Retinal pigment epithelial cell (primary cell): ENCODE measurements at regions not wholly inside any gene's neighbourhood (a gene's known extent, or its start where the extent isn't known, plus 50 kb on each side); places are given as distances from the start of the nearest gene placed in this dataset.
"Not testable (repeated sequence)": the region's sequence is repeated elsewhere in the genome, so short reads cannot be mapped to it uniquely, and the experiment has no call there.

ENCODE experiments used
- DNase-seq: peaks from one replicate; pipeline ENCODE4 v3.0.0-alpha.2; 2010; ENCODE audit warnings: low read depth
- H3K4me3 ChIP-seq: 2 replicates; pipeline ENCODE4 v1.5.1; 2011; ENCODE audit warnings: mild to moderate bottlenecking, low read length, control low read depth, moderate library complexity
- TF ChIP-seq, protein P1 (sequence below): conservative IDR thresholded peaks from 2 replicates; pipeline ENCODE4 v1.5.1; 2011; ENCODE audit warnings: low read depth, low read length, control low read depth, inconsistent platforms

DNA sequence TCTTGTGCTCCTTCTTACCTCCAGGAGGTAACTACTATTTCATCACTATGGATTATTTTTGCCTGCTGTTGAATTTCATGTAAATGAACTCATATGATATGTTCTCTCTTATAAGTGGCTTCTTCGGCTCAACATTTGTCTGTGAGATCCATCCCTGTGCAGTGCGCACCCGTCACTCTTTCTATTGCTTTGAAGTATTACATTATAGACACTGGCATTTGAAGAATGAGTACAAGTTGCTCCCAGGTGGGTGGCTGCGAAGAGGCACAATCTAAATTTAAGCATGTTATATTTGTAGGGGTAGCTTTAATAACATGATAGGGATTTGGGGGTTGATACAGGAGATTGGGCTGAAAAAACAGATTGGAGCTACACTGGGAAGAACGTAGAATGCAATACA lies 809.7 kb downstream of the CCSER2 start:
- TF ChIP-seq, protein P1, sequence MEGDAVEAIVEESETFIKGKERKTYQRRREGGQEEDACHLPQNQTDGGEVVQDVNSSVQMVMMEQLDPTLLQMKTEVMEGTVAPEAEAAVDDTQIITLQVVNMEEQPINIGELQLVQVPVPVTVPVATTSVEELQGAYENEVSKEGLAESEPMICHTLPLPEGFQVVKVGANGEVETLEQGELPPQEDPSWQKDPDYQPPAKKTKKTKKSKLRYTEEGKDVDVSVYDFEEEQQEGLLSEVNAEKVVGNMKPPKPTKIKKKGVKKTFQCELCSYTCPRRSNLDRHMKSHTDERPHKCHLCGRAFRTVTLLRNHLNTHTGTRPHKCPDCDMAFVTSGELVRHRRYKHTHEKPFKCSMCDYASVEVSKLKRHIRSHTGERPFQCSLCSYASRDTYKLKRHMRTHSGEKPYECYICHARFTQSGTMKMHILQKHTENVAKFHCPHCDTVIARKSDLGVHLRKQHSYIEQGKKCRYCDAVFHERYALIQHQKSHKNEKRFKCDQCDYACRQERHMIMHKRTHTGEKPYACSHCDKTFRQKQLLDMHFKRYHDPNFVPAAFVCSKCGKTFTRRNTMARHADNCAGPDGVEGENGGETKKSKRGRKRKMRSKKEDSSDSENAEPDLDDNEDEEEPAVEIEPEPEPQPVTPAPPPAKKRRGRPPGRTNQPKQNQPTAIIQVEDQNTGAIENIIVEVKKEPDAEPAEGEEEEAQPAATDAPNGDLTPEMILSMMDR: no peak
- H3K4me3 ChIP-seq: no peak overlapping the region
- no peak for DNase-seq

DNA sequence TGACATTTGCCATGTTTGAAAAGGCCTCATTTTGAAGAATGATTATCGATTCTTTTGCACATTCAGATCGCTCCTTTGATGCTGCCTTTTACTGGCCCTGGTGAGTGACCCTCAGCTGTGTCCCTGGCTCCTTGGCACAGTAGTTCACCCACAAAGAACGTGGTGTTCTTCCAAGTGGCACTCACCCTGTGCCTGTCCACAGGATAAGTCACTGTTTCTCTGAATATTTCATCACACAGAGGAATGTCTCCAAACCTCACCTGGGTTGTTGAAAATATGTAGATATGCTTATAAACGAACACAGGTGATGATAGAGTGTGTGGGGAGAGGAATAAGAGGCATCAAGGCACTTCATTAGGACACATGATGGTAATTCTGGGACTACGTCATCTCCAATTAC lies 810.7 kb downstream of the CCSER2 start:
- DNase-seq: no peak
- TF ChIP-seq, protein P1: no peak
- no peak overlapping the region for H3K4me3 ChIP-seq

DNA sequence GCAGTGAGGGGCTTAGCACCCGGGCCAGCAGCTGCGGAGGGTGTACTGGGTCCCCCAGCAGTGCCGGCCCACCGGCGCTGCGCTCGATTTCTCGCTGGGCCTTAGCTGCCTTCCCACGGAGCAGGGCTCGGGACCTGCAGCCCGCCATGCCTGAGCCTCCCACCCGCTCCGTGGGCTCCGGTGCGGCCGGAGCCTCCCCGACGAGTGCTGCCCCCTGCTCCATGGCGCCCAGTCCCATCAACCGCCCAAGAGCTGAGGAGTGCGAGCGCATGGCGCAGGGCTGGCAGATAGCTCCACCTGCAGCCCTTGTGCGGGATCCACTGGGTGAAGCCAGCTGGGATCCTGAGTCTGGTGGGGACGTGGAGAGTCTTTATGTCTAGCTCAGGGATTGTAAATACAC lies 813.1 kb downstream of the CCSER2 start:
- H3K4me3 ChIP-seq: not testable (repeated sequence)

DNA sequence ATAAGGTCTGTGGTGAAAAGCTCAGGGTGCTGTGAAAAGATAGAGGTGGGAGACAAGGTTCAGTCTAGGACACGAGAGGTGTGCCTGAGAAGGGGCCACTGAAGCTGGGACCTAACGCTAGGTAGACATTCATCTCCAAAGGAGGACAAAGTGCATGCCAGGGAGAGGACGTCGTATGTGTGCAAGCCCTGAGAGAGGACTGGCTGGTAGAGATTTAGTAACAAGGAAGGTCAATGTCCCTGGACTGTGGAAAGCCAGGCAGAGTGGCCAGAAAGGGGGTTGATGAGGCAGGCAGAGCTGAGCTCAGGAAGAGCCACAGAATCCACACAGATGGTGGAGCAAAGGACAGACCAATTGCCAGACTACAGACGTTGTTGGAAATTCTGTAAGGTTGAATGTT lies 817.6 kb downstream of the CCSER2 start:
- no peak overlapping the region for H3K4me3 ChIP-seq
- TF ChIP-seq, protein P1: no peak
- DNase-seq: no peak

More for the DNA sequence above, 813.1 kb downstream of the CCSER2 start:
- not testable (repeated sequence) for DNase-seq

DNA sequence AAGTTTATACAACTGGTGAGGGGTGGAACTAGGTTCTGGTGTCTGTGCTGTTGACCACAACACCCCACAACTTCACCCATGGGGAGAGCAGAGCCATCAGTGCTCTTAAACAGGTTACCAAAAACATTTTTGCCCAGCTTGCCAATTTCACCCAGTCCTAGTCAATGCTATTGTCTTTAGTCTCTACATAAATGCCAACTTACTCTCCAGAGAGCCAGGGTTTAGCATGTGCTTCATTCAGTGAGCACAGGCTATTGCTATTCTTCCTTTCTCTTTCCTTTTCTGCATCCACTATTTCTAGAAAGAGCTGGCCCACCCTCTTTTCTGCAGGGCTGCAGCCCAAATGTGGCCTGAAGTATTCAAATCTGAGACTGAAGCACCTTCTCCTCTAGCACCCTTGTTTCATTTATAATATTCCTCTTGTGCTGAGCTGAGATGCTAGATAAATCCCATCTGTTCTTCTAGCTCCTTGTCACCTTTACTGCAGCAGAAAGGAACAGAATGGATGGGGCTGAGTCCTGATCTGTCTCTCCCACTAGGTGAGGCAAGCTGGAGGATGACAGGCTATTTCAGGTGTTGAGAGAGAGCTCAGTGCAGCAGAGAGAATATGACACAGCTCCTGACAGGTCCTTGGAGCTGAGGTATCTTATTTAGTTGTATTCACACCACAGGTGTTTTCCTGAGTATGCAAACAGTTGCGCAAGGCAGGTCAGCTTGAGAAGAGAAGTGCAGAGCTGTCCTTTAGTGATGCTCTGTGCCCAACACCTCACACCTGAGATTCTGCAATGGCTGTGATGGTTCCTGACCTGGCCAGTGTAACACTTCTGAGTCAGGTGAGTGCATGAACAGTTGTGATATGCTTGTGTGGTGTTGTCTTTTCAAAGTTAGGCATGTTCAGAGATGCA lies 819.2 kb downstream of the CCSER2 start:
- DNase-seq: no peak
- TF ChIP-seq, protein P1: no peak
- H3K4me3 ChIP-seq: no peak overlapping the region

- TF ChIP-seq, protein P1: no peak
- DNase-seq: no peak
- H3K4me3 ChIP-seq: no peak overlapping the region
Observed at GRCh38 chr10:85148693-85149640, 820.6 kb downstream of the CCSER2 start.

DNA sequence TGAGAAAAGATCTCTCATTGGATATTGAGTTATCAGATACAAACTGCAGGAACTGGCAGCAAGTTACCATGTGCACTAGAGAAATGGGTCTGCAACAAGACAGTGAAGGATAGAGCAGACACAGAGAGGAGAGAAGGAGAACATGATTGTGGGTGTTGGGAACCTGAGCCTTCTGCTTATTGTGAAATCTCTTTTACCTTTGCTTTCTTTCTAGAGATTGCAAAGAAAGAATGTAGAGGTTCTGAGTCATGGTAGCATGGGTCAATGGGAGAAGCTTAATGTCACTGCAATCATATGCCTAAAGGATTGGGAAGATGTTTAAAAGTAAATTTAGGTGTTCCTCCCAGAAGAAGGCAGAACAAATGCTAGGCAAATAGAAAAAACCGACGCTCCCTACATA lies 821.4 kb downstream of the CCSER2 start:
- TF ChIP-seq, protein P1: no peak
- DNase-seq: no peak

More for the DNA sequence above, 821.4 kb downstream of the CCSER2 start:
- H3K4me3 ChIP-seq: no peak overlapping the region
